Neutrophil (primary cell): ENCODE measurements at regions not wholly inside any gene's neighbourhood (a gene's known extent, or its start where the extent isn't known, plus 50 kb on each side); places are given as distances from the start of the nearest gene placed in this dataset.

Experiments used
- H3K27ac ChIP-seq: fragments of 200-600 bp; sonication (generic); 2 replicates; pipeline ENCODE4 v1.5.1; 2016; ENCODE audit warnings: mild to moderate bottlenecking, moderate library complexity
- H3K27me3 ChIP-seq: fragments of 200-600 bp; sonication (generic); 2 replicates; pipeline ENCODE4 v1.6.0; 2016; ENCODE audit warnings: mild to moderate bottlenecking
- H3K36me3 ChIP-seq: fragments of 200-600 bp; sonication (generic); 2 replicates; pipeline ENCODE4 v1.5.1; 2017
- H3K4me1 ChIP-seq, 2 experiments: fragments of 200-600 bp in 1 of 2; sonication (generic) in 1 of 2; 1 replicate in 1 of 2; 2 replicates in 1 of 2; pipeline versions ENCODE4 v1.5.1 to v1.6.1; 2013 to 2016; ENCODE audit warnings: low read depth in 1 of 2, low read length in 1 of 2, mild to moderate bottlenecking in 1 of 2, moderate library complexity in 1 of 2; ENCODE audit not compliant: control insufficient read depth in 1 of 2, insufficient read depth in 1 of 2
- H3K4me3 ChIP-seq, 2 experiments: fragments of 200-600 bp in 1 of 2; sonication (generic) in 1 of 2; 1 replicate in 1 of 2; 2 replicates in 1 of 2; pipeline ENCODE4 v1.5.1; 2013 to 2016; ENCODE audit warnings: low read depth in 1 of 2, low read length in 1 of 2, mild to moderate bottlenecking in 1 of 2, moderate library complexity in 1 of 2
- H3K9me3 ChIP-seq: fragments of 200-600 bp; sonication (generic); 2 replicates; pipeline ENCODE4 v1.5.1; 2016
- CTCF ChIP-seq: fragments of 200-600 bp; sonication (generic); IDR thresholded peaks from 2 replicates; pipeline ENCODE4 v1.5.1; 2016; ENCODE audit warnings: antibody characterized with exemption

GRCh38 chr5:72558383-72558782 lies 51.2 kb upstream of the ZNF366 start:
- TF ChIP-seq CTCF, result no peak
- Histone ChIP-seq H3K27me3 (peaks cover 30% of the 10 kb centered on the region), H3K4me3 (no peak overlapping the region), H3K9me3 (no peaks in the 10 kb centered on the region), H3K27ac (no peak overlapping the region), H3K4me1 (peaks cover 9 to 13% of the 10 kb centered on the region in 2 experiments), H3K36me3 (no peaks in the 10 kb centered on the region)

DNA sequence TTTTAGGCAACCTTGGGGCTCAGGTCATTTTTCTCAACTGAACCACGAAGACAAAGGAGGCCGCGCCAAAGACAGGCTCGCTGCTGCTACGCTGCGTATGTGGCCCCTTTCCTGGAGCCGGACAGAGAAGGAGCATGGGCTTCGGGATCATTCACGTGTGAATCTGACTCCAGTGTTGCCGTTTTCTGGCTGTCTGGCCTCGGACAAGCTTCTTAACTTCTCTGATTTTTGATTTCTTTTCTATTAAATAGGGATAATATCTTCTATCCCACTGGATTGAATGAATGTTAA lies 50.8 kb upstream of the ZNF366 start:
- Histone ChIP-seq H3K27ac (no peak overlapping the region), H3K27me3 (peaks cover 34% of the 10 kb centered on the region), H3K9me3 (no peaks in the 10 kb centered on the region), H3K4me1 (peaks cover 9 to 13% of the 10 kb centered on the region in 2 experiments), H3K36me3 (no peaks in the 10 kb centered on the region), H3K4me3 (no peak overlapping the region)
- no peak for TF ChIP-seq CTCF

DNA sequence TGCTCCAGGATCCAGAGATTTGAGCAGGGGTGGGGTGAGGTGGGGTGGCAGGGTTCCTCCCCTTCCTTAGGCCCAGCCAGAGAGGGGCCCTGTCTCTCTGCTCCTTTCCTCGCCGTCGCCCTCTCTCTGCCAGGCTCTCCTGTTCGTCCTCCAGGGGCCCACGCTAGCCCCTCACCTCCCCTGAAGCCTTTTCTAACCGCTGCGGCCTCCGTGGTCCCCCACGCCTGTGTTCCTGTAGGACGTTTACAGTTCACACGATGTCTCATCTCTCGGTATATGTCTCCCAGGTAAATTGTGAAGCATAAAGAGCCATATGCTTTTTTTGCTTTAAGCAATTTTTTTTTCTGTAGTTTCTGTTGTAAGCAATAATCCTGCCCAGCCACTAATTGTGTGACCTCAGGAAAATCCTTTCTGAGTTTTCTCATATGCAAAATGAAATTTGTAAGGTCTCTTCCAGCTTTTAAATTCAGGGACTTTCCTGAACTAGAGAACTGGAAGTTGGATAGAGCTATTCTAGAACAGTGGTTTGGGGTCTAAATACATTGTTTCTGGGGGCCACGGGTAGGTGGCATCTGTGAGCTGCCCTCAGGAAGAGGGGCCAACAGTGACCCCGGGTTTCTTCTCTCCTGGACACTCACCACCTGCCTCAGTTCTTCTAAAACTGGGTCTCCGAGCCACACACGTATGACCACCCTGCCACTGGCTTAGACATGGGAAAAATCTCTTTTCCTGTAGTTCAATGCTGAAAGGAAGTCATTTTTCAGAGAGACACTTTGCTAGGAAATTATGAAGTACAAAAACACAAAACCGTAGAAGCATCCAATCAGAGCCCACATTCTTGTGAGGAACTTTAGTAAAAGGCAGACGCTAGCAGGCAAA lies 50.2 kb upstream of the ZNF366 start:
- Histone ChIP-seq H3K27ac (no peak overlapping the region), H3K27me3 (peaks cover 35% of the 10 kb centered on the region), H3K4me1 (peaks cover 9 to 13% of the 10 kb centered on the region in 2 experiments), H3K36me3 (no peaks in the 10 kb centered on the region), H3K9me3 (no peaks in the 10 kb centered on the region), H3K4me3 (peak overlapping the region in 1 of 2 experiments; percentile 51)
- TF ChIP-seq CTCF, result no peak
